DND-41 (cell line): ENCODE measurements at regions not wholly inside any gene's neighbourhood (a gene's known extent, or its start where the extent isn't known, plus 50 kb on each side); places are given as distances from the start of the nearest gene placed in this dataset.

ENCODE experiments used
- ATAC-seq: fragments of 200-7000 bp; cut with Tn5 transposase; 3 replicates; pipeline ENCODE4 v1.9.1; 2021; ENCODE audit warnings: low read depth; ENCODE audit not compliant: insufficient read depth
- DNase-seq: peaks from one replicate; pipeline ENCODE4 v3.0.0-alpha.2; 2020
- H2AFZ ChIP-seq: 2 replicates; pipeline ENCODE4 v1.6.0; 2012; ENCODE audit warnings: low read depth, low read length
- H3K27ac ChIP-seq: 2 replicates; pipeline ENCODE4 v1.5.1; 2012; ENCODE audit warnings: low read length, inconsistent platforms
- H3K27me3 ChIP-seq: fragments of 200-600 bp; sonication (generic); 2 replicates; pipeline ENCODE4 v1.6.0; 2012; ENCODE audit warnings: low read length, mild to moderate bottlenecking, inconsistent platforms; ENCODE audit not compliant: insufficient read depth, poor library complexity
- H3K36me3 ChIP-seq: 2 replicates; pipeline ENCODE4 v1.5.1; 2012; ENCODE audit warnings: low read length, inconsistent platforms; ENCODE audit not compliant: insufficient read depth
- H3K4me1 ChIP-seq: 2 replicates; pipeline ENCODE4 v1.5.1; 2012; ENCODE audit warnings: mild to moderate bottlenecking, low read length; ENCODE audit not compliant: insufficient read depth
- H3K4me2 ChIP-seq: 2 replicates; pipeline ENCODE4 v1.6.0; 2012; ENCODE audit warnings: mild to moderate bottlenecking, moderate library complexity, low read length, inconsistent platforms; ENCODE audit not compliant: insufficient read depth
- H3K4me3 ChIP-seq, 2 experiments: fragments of 200-600 bp in 1 of 2; shearing (Covaris generic) in 1 of 2; 2 replicates each; pipeline ENCODE4 v1.5.1; 2012 to 2016; ENCODE audit warnings: inconsistent platforms in 2 of 2, low read length in 2 of 2, mild to moderate bottlenecking in 2 of 2, low read depth in 1 of 2, moderate library complexity in 1 of 2
- H3K79me2 ChIP-seq: 2 replicates; pipeline ENCODE4 v1.6.0; 2012; ENCODE audit warnings: low read length, inconsistent platforms; ENCODE audit not compliant: insufficient read depth
- H3K9ac ChIP-seq: 2 replicates; pipeline ENCODE4 v1.6.0; 2012; ENCODE audit warnings: low read depth, mild to moderate bottlenecking, inconsistent platforms, low read length, moderate library complexity
- H3K9me3 ChIP-seq: 2 replicates; pipeline ENCODE4 v1.5.1; 2012; ENCODE audit warnings: low read length, moderate library complexity, mild to moderate bottlenecking, inconsistent platforms; ENCODE audit not compliant: insufficient read depth, severe bottlenecking
- H4K20me1 ChIP-seq: 2 replicates; pipeline ENCODE4 v1.6.0; 2012; ENCODE audit warnings: low read length; ENCODE audit not compliant: insufficient read depth
- EZH2 ChIP-seq: IDR thresholded peaks from 3 replicates; pipeline ENCODE4 v1.6.1; 2012; ENCODE audit warnings: borderline replicate concordance, low read depth, mild to moderate bottlenecking, moderate library complexity, low read length, inconsistent platforms; ENCODE audit not compliant: severe bottlenecking
- TF ChIP-seq, protein P1 (sequence below): IDR thresholded peaks from 2 replicates; pipeline ENCODE4 v1.5.1; 2012; ENCODE audit warnings: borderline replicate concordance, low read length, moderate library complexity, mild to moderate bottlenecking; ENCODE audit not compliant: poor library complexity, severe bottlenecking; ENCODE audit errors: extremely low read depth

DNA sequence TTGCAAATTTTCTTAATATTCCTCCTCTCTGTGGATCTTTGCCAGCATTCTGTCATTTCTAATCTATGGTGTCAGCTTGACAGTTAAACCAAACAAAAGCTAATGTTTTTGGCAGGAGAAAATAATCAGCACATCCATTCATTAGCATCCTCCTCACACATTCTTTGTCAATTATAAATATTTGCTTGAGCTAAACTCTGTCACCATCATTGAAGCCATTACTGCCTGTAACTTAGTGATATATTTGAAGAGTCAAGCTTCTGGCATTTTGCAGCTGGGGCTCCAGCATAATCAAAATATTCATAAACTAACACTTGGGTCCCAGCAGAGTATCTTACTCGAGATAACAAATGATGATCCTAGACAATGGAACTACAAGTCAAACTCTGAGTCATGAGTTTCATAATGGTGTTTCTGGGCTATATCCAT, 126.1 kb downstream of the EIF4E start:
- TF ChIP-seq, protein P1, sequence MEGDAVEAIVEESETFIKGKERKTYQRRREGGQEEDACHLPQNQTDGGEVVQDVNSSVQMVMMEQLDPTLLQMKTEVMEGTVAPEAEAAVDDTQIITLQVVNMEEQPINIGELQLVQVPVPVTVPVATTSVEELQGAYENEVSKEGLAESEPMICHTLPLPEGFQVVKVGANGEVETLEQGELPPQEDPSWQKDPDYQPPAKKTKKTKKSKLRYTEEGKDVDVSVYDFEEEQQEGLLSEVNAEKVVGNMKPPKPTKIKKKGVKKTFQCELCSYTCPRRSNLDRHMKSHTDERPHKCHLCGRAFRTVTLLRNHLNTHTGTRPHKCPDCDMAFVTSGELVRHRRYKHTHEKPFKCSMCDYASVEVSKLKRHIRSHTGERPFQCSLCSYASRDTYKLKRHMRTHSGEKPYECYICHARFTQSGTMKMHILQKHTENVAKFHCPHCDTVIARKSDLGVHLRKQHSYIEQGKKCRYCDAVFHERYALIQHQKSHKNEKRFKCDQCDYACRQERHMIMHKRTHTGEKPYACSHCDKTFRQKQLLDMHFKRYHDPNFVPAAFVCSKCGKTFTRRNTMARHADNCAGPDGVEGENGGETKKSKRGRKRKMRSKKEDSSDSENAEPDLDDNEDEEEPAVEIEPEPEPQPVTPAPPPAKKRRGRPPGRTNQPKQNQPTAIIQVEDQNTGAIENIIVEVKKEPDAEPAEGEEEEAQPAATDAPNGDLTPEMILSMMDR: no peak
- no peak for TF ChIP-seq EZH2
- Histone ChIP-seq H3K27ac (no peak overlapping the region), H2AFZ (no peak overlapping the region), H3K27me3 (no peaks in the 10 kb centered on the region), H3K4me3 (no peak overlapping the region), H3K79me2 (no peaks in the 10 kb centered on the region), H3K9me3 (no peaks in the 10 kb centered on the region), H3K4me1 (no peaks in the 10 kb centered on the region), H3K4me2 (no peak overlapping the region), H3K9ac (no peak overlapping the region), H3K36me3 (no peaks in the 10 kb centered on the region), H4K20me1 (no peaks in the 10 kb centered on the region)
- DNase-seq (no peak), ATAC-seq (no peak)

DNA sequence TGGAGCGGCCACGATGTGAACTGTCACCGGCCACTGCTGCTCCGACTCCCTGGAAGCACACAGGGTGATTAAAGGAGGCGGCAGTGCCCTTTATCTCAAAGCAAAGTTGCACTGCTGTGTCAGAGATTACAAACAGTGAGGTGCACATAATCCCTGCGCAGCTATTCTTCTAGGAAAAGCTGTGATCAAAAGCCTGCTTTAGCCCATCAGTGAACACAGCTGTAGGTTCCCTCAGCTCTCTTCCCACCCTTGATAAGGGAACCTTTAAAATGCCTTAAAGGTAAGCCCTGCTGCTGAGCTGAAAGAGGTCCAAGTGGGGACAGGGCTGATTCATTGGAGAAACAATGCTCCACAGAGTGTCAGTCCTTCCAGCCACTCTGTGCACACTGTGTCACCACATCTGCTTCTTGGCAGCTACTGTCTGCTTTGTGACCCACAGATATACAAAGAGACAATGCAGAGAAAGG, 127.6 kb downstream of the EIF4E start:
- no peak overlapping the region for H3K9ac ChIP-seq
- H3K4me1 ChIP-seq: no peaks in the 10 kb centered on the region
- H3K27me3 ChIP-seq: no peaks in the 10 kb centered on the region
- H3K27ac ChIP-seq: no peak overlapping the region
- H4K20me1 ChIP-seq: no peaks in the 10 kb centered on the region
- H3K4me2 ChIP-seq: no peak overlapping the region
- no peaks in the 10 kb centered on the region for H3K9me3 ChIP-seq
- DNase-seq: no peak
- no peak overlapping the region for H2AFZ ChIP-seq
- no peak overlapping the region for H3K4me3 ChIP-seq
- TF ChIP-seq EZH2: no peak
- TF ChIP-seq, protein P1: no peak
- H3K36me3 ChIP-seq: no peaks in the 10 kb centered on the region
- H3K79me2 ChIP-seq: no peaks in the 10 kb centered on the region
- no peak for ATAC-seq

DNA sequence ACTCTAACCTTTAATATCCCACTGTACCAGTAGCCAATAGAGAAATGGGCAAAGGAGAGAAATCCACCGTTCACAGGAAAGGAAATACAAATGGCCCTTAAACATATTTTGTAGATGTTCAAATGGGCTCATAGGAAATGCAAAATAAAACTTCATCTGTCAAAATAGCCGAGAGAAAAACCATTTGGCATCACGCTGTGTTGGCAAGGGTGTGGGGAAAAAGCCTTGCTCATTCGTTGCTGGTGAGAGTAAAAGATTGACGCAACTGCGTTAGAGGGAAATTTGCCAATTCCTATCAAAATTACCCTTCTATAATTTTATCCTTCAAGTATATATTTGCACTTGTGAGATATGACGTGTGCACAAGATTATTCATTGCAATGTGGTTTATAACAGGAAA, 131.9 kb downstream of the EIF4E start:
- no peak overlapping the region for H3K4me3 ChIP-seq
- ATAC-seq (no peak), DNase-seq (no peak)
- H4K20me1 ChIP-seq: no peaks in the 10 kb centered on the region
- H3K4me1 ChIP-seq: no peaks in the 10 kb centered on the region
- H3K9me3 ChIP-seq: no peaks in the 10 kb centered on the region
- no peak overlapping the region for H3K9ac ChIP-seq
- H3K36me3 ChIP-seq: no peaks in the 10 kb centered on the region
- no peak overlapping the region for H3K27ac ChIP-seq
- no peaks in the 10 kb centered on the region for H3K27me3 ChIP-seq
- TF ChIP-seq EZH2: no peak
- TF ChIP-seq, protein P1: no peak
- no peak overlapping the region for H3K4me2 ChIP-seq
- no peaks in the 10 kb centered on the region for H3K79me2 ChIP-seq
- no peak overlapping the region for H2AFZ ChIP-seq
